ENCODE measurements at regions not wholly inside any gene's neighbourhood (a gene's known extent, or its start where the extent isn't known, plus 50 kb on each side); places are given as distances from the start of the nearest gene placed in this dataset.

- TF ChIP-seq CTCF (IDR thresholded peaks at IDR 0.05; ENCODE audit: poor library complexity, severe bottlenecking), result no peak
Observed at GRCh38 chr13:73136776-73137175, 78.0 kb downstream of the KLF5 start (continued).

- Histone ChIP-seq H2AFZ (ENCODE audit: low read depth, low read length) (no peak overlapping the region), H3K9me2 (ENCODE audit: insufficient read depth, low read length) (no peaks in the 10 kb centered on the region), H3K9me3 (ENCODE audit: low read length) (no peaks in the 10 kb centered on the region), H3K27me3 (ENCODE audit: insufficient read depth, low read depth, low read length) (no peaks in the 10 kb centered on the region), H3K36me3 (ENCODE audit: insufficient read depth, low read length) (no peaks in the 10 kb centered on the region), H3F3A (ENCODE audit: insufficient read depth, low read length, poor library complexity, severe bottlenecking) (no peaks in the 10 kb centered on the region), H3K4me2 (ENCODE audit: low read length) (no peak overlapping the region), H4K20me1 (ENCODE audit: insufficient read depth) (no peaks in the 10 kb centered on the region), H3K27ac (ENCODE audit: low read length) (no peak overlapping the region), H3K79me2 (replicated peaks; ENCODE audit: insufficient read depth, low read length) (no peaks in the 10 kb centered on the region), H3K4me3 (ENCODE audit: low read length) (no peak overlapping the region), H3K9ac (ENCODE audit: low read length) (no peak overlapping the region)
- TF ChIP-seq TAF1 (IDR thresholded peaks at IDR 0.05; ENCODE audit: low read depth) (no peak), POLR2AphosphoS5 (IDR thresholded peaks at IDR 0.05) (no peak), EP300 (conservative IDR thresholded peaks at IDR 0.05; ENCODE audit: poor library complexity, severe bottlenecking) (no peak), RAD21 (conservative IDR thresholded peaks at IDR 0.05) (no peak), MXI1 (conservative IDR thresholded peaks at IDR 0.05; ENCODE audit: poor library complexity, severe bottlenecking) (no peak), REST (IDR thresholded peaks at IDR 0.05; ENCODE audit: borderline replicate concordance) (no peak), EZH2 (IDR thresholded peaks at IDR 0.05; ENCODE audit: borderline replicate concordance, insufficient read depth, low read length, poor library complexity, severe bottlenecking) (no peak), CTCF (IDR thresholded peaks at IDR 0.05; ENCODE audit: poor library complexity, severe bottlenecking) (no peak), SMC3 (conservative IDR thresholded peaks at IDR 0.05; ENCODE audit: poor library complexity) (no peak)
Observed at GRCh38 chr13:73133531-73133930, 74.7 kb downstream of the KLF5 start.

GRCh38 chr13:73131247-73131646, 72.4 kb downstream of the KLF5 start:
- H3K9me2 ChIP-seq (ENCODE audit: insufficient read depth, low read length), result no peaks in the 10 kb centered on the region
- no peaks in the 10 kb centered on the region for H3F3A ChIP-seq (ENCODE audit: insufficient read depth, low read length, poor library complexity, severe bottlenecking)
- no peak overlapping the region for H3K9ac ChIP-seq (ENCODE audit: low read length)
- H4K20me1 ChIP-seq (ENCODE audit: insufficient read depth), result no peaks in the 10 kb centered on the region
- no peaks in the 10 kb centered on the region for H3K79me2 ChIP-seq (replicated peaks; ENCODE audit: insufficient read depth, low read length)
- no peak overlapping the region for H2AFZ ChIP-seq (ENCODE audit: low read depth, low read length)
- H3K4me3 ChIP-seq (ENCODE audit: low read length), result no peak overlapping the region
- H3K36me3 ChIP-seq (ENCODE audit: insufficient read depth, low read length), result no peaks in the 10 kb centered on the region
- no peaks in the 10 kb centered on the region for H3K27me3 ChIP-seq (ENCODE audit: insufficient read depth, low read depth, low read length)
- TF ChIP-seq POLR2AphosphoS5 (IDR thresholded peaks at IDR 0.05) (no peak), REST (IDR thresholded peaks at IDR 0.05; ENCODE audit: borderline replicate concordance) (no peak), EP300 (conservative IDR thresholded peaks at IDR 0.05; ENCODE audit: poor library complexity, severe bottlenecking) (no peak), MXI1 (conservative IDR thresholded peaks at IDR 0.05; ENCODE audit: poor library complexity, severe bottlenecking) (no peak), RAD21 (conservative IDR thresholded peaks at IDR 0.05) (no peak), EZH2 (IDR thresholded peaks at IDR 0.05; ENCODE audit: borderline replicate concordance, insufficient read depth, low read length, poor library complexity, severe bottlenecking) (no peak), TAF1 (IDR thresholded peaks at IDR 0.05; ENCODE audit: low read depth) (no peak), SMC3 (conservative IDR thresholded peaks at IDR 0.05; ENCODE audit: poor library complexity) (no peak), CTCF (IDR thresholded peaks at IDR 0.05; ENCODE audit: poor library complexity, severe bottlenecking) (no peak)
- no peak overlapping the region for H3K4me2 ChIP-seq (ENCODE audit: low read length)
- H3K27ac ChIP-seq (ENCODE audit: low read length), result no peak overlapping the region
- no peaks in the 10 kb centered on the region for H3K9me3 ChIP-seq (ENCODE audit: low read length)

Data from neural cell (in vitro differentiated cells).